ENCODE measurements at regions not wholly inside any gene's neighbourhood (a gene's known extent, or its start where the extent isn't known, plus 50 kb on each side); places are given as distances from the start of the nearest gene placed in this dataset.

DNA sequence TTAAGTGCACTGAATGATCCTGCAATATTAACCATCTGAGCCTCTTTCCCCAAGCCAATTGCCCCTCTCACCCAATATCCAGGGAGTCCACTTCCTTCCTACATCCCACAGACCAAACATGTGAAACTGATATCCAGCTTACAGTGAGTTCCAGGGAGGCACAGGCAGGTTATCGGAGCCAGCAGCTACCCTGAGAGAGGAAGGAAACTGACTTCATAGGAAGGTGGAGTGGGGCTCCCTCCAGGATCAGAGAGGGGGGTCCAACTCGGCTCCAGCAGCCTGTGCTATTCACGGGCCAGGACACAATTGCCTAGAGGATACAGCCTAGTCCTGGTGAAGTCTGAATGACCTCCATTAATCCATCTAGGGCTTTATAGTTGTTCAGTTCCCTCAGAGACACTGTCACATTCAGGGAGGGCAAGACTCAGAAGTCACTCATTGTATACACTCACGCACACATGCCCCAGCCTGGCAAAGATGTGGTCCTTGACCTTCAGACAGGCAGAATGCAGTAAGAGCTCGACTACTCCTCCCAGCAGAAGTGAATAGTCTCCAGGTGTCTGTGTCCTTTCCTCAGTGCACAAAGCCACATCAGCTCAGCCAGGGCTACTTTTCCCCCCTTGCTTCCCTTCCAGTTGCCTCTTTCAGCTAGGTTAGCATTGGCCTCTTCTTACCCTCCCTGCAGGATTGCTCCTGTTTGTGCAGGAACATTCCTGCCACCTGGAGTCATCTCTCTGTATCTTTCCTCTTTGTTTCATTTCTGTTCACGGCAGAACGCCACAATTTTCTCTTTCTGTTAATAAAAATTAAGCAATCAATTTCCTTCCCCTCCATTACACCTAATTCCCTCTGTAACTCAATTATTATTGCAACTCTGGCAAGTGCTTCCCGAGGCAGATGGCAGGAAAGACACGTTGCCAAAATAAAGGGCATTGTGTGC is 501.7 kb downstream of the ARHGEF28 start:
- Histone ChIP-seq H3K79me2 (ENCODE audit: low read length) (no peaks in the 10 kb centered on the region), H3K4me2 (ENCODE audit: low read length) (peak overlapping the region; percentile 90), H3K27me3 (ENCODE audit: low read length) (no peaks in the 10 kb centered on the region), H2AFZ (ENCODE audit: low read length) (peak overlapping the region; percentile 84), H3K36me3 (ENCODE audit: low read depth, low read length) (no peaks in the 10 kb centered on the region), H4K20me1 (ENCODE audit: low read length) (no peaks in the 10 kb centered on the region), H3K9me3 (ENCODE audit: low read length) (no peaks in the 10 kb centered on the region), H3K4me1 (ENCODE audit: insufficient read depth, low read length) (peaks cover 21% of the 10 kb centered on the region), H3F3A (ENCODE audit: low read length, unreplicated experiment) (no peaks in the 10 kb centered on the region), H3K27ac (ENCODE audit: low read length) (no peak overlapping the region), H3K9ac (ENCODE audit: low read length) (no peak overlapping the region), H3K9me2 (replicated peaks; ENCODE audit: low read length) (no peaks in the 10 kb centered on the region), H3K4me3 (ENCODE audit: low read length) (peak overlapping the region; percentile 63)
- DNase-seq: peak; percentile 55
- BruUV-seq (replicated peaks): no TSS peak
- POLR2A ChIA-PET (ENCODE audit: unreplicated experiment): no interaction called here
- intact Hi-C loops (cut with micrococcal nuclease): loop anchor here (1.0 to 5.0 kb wide), 3 partner anchors 60 to 200 kb away; no protein-coding TSS in a partner anchor
- peak; percentile 72 for ATAC-seq
- no peak for TF ChIP-seq EZH2phosphoT487 (IDR thresholded peaks at IDR 0.05; ENCODE audit: borderline replicate concordance, low read length)
- TF ChIP-seq, protein P1, sequence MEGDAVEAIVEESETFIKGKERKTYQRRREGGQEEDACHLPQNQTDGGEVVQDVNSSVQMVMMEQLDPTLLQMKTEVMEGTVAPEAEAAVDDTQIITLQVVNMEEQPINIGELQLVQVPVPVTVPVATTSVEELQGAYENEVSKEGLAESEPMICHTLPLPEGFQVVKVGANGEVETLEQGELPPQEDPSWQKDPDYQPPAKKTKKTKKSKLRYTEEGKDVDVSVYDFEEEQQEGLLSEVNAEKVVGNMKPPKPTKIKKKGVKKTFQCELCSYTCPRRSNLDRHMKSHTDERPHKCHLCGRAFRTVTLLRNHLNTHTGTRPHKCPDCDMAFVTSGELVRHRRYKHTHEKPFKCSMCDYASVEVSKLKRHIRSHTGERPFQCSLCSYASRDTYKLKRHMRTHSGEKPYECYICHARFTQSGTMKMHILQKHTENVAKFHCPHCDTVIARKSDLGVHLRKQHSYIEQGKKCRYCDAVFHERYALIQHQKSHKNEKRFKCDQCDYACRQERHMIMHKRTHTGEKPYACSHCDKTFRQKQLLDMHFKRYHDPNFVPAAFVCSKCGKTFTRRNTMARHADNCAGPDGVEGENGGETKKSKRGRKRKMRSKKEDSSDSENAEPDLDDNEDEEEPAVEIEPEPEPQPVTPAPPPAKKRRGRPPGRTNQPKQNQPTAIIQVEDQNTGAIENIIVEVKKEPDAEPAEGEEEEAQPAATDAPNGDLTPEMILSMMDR (conservative IDR thresholded peaks at IDR 0.05; ENCODE audit: low read depth, low read length): peak; percentile 51
- CTCF ChIA-PET: no interaction called here

DNA sequence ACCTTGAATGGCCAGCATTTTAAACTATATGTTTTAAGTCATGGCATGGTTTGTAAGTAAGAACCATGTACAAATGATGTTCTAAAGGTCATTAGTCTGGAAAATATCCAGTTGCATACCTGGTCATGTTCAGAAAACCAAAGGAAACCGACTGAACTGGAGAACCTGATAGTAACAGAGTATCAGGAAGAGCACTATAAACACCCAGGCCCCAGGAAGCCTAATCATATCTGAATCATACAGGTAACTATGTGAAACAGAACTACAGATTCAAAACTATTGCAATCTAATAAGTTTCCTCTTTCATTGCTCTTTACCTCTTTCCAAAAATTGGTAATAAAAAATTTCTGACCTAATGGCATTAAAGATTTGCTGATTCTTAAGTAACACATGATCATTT is 500.3 kb downstream of the ARHGEF28 start:
- Histone ChIP-seq H3K27ac (ENCODE audit: low read length) (no peak overlapping the region), H3F3A (ENCODE audit: low read length, unreplicated experiment) (no peaks in the 10 kb centered on the region), H3K9ac (ENCODE audit: low read length) (no peak overlapping the region), H3K4me1 (ENCODE audit: insufficient read depth, low read length) (peaks cover 21% of the 10 kb centered on the region), H3K9me2 (replicated peaks; ENCODE audit: low read length) (no peaks in the 10 kb centered on the region), H3K79me2 (ENCODE audit: low read length) (no peaks in the 10 kb centered on the region), H4K20me1 (ENCODE audit: low read length) (no peaks in the 10 kb centered on the region), H3K4me2 (ENCODE audit: low read length) (no peak overlapping the region), H2AFZ (ENCODE audit: low read length) (no peak overlapping the region), H3K9me3 (ENCODE audit: low read length) (no peaks in the 10 kb centered on the region), H3K36me3 (ENCODE audit: low read depth, low read length) (no peaks in the 10 kb centered on the region), H3K4me3 (ENCODE audit: low read length) (no peak overlapping the region), H3K27me3 (ENCODE audit: low read length) (no peaks in the 10 kb centered on the region)
- intact Hi-C loops (cut with micrococcal nuclease): loop anchor here (5.0 kb wide), 2 partner anchors 59 to 201 kb away; no protein-coding TSS in a partner anchor
- ATAC-seq (no peak), DNase-seq (peak; percentile 49)
- POLR2A ChIA-PET (ENCODE audit: unreplicated experiment): no interaction called here
- TF ChIP-seq, protein P1 (conservative IDR thresholded peaks at IDR 0.05; ENCODE audit: low read depth, low read length): no peak
- no TSS peak for BruUV-seq (replicated peaks)
- CTCF ChIA-PET: no interaction called here

DNA sequence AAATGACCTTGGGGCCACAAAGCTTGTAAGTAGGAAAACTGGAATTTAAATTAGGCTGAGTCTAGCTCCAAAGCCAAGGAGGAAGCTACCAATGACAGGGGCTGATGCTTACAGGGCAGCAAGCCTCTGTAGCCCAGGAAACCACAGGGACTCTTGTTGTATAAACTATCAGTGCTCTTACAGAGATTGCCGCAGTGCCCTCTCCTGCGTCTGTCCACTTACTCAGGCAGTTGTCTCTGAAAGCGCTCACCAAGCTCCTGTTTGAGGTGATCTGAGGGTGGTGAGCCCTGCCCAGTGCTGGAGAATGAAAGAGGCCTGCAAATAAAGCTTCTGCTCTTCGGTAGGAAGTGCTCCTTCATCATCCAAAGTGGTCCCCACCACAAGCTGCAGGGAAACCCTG is 498.8 kb downstream of the ARHGEF28 start:
- ATAC-seq: no peak
- no TSS peak for BruUV-seq (replicated peaks)
- Histone ChIP-seq H3K9me2 (replicated peaks; ENCODE audit: low read length) (no peaks in the 10 kb centered on the region), H3K36me3 (ENCODE audit: low read depth, low read length) (no peaks in the 10 kb centered on the region), H3F3A (ENCODE audit: low read length, unreplicated experiment) (no peaks in the 10 kb centered on the region), H3K27me3 (ENCODE audit: low read length) (no peaks in the 10 kb centered on the region), H3K4me2 (ENCODE audit: low read length) (no peak overlapping the region), H3K9me3 (ENCODE audit: low read length) (no peaks in the 10 kb centered on the region), H3K9ac (ENCODE audit: low read length) (no peak overlapping the region), H3K4me3 (ENCODE audit: low read length) (no peak overlapping the region), H4K20me1 (ENCODE audit: low read length) (no peaks in the 10 kb centered on the region), H3K79me2 (ENCODE audit: low read length) (no peaks in the 10 kb centered on the region), H3K4me1 (ENCODE audit: insufficient read depth, low read length) (peaks cover 21% of the 10 kb centered on the region), H2AFZ (ENCODE audit: low read length) (no peak overlapping the region), H3K27ac (ENCODE audit: low read length) (no peak overlapping the region)
- intact Hi-C loops (cut with micrococcal nuclease): loop anchor here (5.0 kb wide), 2 partner anchors 58 to 202 kb away; no protein-coding TSS in a partner anchor
- ChIA-PET POLR2A (ENCODE audit: unreplicated experiment) (no interaction called here), CTCF (no interaction called here)
- no peak for DNase-seq
- no peak for TF ChIP-seq EZH2phosphoT487 (IDR thresholded peaks at IDR 0.05; ENCODE audit: borderline replicate concordance, low read length)
- TF ChIP-seq EZH2 (IDR thresholded peaks at IDR 0.05; ENCODE audit: low read length, unreplicated experiment): no peak
- TF ChIP-seq, protein P1 (conservative IDR thresholded peaks at IDR 0.05; ENCODE audit: low read depth, low read length): no peak
